ENCODE measurements at regions not wholly inside any gene's neighbourhood (a gene's known extent, or its start where the extent isn't known, plus 50 kb on each side); places are given as distances from the start of the nearest gene placed in this dataset.

- TF ChIP-seq CTCF (IDR thresholded peaks at IDR 0.05 in 2 of 3, conservative IDR thresholded peaks at IDR 0.05 in 1 of 3; ENCODE audit: control insufficient read depth in 2 of 3, extremely low read depth in 1 of 3, insufficient read depth in 1 of 3, low read depth in 3 of 3, low read length in 3 of 3) (no peak), ETV6 (conservative IDR thresholded peaks at IDR 0.05 in 1 of 2, IDR thresholded peaks at IDR 0.05 in 1 of 2; ENCODE audit: borderline replicate concordance in 1 of 2, low read depth in 1 of 2) (no peak), NFYB (IDR thresholded peaks at IDR 0.05; ENCODE audit: insufficient read depth, low read depth, low read length) (no peak), POLR2AphosphoS2 (IDR thresholded peaks at IDR 0.05; ENCODE audit: low read depth, low read length) (no peak), POLR2A (IDR thresholded peaks at IDR 0.05; ENCODE audit: low read depth, low read length) (no peak), USF2 (IDR thresholded peaks at IDR 0.05; ENCODE audit: borderline replicate concordance, low read depth, low read length) (no peak), RAD51 (IDR thresholded peaks at IDR 0.05) (no peak), RELA (IDR thresholded peaks at IDR 0.05; ENCODE audit: borderline replicate concordance, partially characterized antibody) (no peak), ZBTB33 (IDR thresholded peaks at IDR 0.05) (no peak), SMC3 (IDR thresholded peaks at IDR 0.05; ENCODE audit: borderline replicate concordance, low read length) (no peak)
Observed at GRCh38 chr9:117917873-117918272, 213.7 kb downstream of the TLR4 start.

Data from GM12878 (cell line).